ENCODE measurements at regions not wholly inside any gene's neighbourhood (a gene's known extent, or its start where the extent isn't known, plus 50 kb on each side); places are given as distances from the start of the nearest gene placed in this dataset.

DNA sequence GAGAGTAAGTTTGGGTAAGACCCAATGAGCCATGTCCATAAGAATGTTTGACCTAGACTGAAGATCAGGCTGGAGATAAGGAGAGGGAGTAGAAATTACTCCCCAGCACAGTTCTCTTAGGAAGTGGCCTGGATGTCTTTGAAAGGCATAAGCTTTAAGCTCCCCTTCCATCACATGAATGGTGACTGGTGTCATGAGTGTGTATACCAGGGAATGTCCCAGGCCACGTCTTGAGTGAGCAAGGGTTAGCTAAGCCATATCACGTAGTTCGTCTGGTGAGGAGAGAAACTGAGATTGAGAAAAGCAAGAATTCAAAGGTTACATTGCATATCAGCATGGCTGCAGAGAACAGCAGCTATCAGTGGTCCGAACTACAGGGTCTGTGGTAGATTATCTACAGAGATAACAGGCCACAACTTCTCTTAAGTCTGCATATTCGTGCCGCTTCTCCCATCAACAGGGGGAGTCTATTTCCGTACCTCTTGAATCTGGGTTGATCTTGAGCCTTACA is 60.1 kb upstream of the BMP2 start:
- TF ChIP-seq, protein P1, sequence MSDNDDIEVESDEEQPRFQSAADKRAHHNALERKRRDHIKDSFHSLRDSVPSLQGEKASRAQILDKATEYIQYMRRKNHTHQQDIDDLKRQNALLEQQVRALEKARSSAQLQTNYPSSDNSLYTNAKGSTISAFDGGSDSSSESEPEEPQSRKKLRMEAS (IDR thresholded peaks at IDR 0.05; ENCODE audit: low read depth, low read length), result no peak
- TF ChIP-seq MYC (IDR thresholded peaks at IDR 0.05; ENCODE audit: low read depth, low read length) (no peak), POLR2A (IDR thresholded peaks at IDR 0.05; ENCODE audit: extremely low read depth, insufficient read length) (no peak)
- TF ChIP-seq, protein P2, sequence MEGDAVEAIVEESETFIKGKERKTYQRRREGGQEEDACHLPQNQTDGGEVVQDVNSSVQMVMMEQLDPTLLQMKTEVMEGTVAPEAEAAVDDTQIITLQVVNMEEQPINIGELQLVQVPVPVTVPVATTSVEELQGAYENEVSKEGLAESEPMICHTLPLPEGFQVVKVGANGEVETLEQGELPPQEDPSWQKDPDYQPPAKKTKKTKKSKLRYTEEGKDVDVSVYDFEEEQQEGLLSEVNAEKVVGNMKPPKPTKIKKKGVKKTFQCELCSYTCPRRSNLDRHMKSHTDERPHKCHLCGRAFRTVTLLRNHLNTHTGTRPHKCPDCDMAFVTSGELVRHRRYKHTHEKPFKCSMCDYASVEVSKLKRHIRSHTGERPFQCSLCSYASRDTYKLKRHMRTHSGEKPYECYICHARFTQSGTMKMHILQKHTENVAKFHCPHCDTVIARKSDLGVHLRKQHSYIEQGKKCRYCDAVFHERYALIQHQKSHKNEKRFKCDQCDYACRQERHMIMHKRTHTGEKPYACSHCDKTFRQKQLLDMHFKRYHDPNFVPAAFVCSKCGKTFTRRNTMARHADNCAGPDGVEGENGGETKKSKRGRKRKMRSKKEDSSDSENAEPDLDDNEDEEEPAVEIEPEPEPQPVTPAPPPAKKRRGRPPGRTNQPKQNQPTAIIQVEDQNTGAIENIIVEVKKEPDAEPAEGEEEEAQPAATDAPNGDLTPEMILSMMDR (IDR thresholded peaks at IDR 0.05; ENCODE audit: low read depth, low read length), result no peak
- peak; percentile 90 for DNase-seq (ENCODE audit: low read depth)
- H3K4me3 ChIP-seq (ENCODE audit: low read depth, low read length), result no peak overlapping the region

DNA sequence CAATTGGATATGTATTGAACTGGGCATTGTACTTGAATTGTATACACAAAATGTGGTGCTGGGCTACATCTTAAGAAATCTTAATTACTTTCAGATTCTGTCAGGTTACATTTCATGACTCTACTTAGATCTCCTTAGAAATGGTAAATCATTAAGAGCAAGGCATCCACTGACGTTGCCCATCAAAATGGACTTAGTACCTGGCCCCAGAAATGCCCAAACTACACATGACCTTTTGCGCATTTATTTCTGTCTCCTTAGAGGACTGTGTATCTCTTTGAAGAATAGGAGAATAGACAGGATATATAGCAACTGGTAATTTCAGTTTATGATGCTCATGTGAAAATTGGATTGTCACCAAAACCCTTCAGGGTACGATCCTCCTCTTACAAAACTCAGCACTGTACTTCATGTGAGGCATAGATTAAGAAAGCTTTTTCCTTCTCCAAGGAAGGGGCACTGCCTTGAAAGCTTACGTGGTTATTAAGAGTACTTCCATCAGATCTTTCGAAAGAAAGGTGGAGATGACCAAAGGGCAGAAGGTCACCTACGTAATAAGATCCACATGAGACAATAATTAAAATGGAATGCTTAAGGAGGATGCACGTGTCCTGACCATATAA is 61.4 kb upstream of the BMP2 start:
- no peak for DNase-seq (ENCODE audit: low read depth)
- TF ChIP-seq MYC (IDR thresholded peaks at IDR 0.05; ENCODE audit: low read depth, low read length), result no peak
- no peak overlapping the region for H3K4me3 ChIP-seq (ENCODE audit: low read depth, low read length)

DNA sequence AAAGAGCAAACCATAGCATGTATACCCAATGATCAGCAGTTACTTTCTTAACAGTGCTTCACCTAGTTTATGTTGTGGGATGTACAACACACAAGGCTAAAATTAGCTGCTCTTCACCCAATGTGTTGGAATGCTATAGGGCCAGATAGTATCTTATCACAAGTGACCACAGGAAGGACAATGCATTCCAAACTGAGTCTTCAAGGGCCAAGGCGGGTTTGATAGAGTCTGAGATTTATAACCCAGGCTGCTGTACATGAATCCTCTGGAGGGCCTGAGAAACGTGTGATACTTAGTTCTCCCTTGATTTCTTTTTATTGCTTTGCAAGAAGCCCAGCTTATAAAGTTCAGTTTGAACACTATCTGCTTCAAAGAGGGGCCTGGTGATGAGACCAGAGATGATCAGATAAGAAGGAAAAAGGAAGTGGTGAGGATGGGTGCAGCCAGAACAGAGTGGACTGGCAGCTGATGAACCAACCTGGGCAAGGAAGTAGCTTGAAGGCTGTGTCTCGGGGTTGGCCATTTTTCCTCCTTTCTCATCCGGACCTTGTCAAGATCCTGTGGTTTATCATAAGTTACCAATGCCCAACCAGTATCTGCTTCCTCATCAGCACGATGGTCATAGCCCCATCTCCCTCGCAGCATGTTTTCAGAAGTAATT is 62.2 kb upstream of the BMP2 start:
- no peak overlapping the region for H3K4me3 ChIP-seq (ENCODE audit: low read depth, low read length)
- TF ChIP-seq, protein P2 (IDR thresholded peaks at IDR 0.05; ENCODE audit: low read depth, low read length), result no peak
- DNase-seq (ENCODE audit: low read depth), result peak; percentile 77

DNA sequence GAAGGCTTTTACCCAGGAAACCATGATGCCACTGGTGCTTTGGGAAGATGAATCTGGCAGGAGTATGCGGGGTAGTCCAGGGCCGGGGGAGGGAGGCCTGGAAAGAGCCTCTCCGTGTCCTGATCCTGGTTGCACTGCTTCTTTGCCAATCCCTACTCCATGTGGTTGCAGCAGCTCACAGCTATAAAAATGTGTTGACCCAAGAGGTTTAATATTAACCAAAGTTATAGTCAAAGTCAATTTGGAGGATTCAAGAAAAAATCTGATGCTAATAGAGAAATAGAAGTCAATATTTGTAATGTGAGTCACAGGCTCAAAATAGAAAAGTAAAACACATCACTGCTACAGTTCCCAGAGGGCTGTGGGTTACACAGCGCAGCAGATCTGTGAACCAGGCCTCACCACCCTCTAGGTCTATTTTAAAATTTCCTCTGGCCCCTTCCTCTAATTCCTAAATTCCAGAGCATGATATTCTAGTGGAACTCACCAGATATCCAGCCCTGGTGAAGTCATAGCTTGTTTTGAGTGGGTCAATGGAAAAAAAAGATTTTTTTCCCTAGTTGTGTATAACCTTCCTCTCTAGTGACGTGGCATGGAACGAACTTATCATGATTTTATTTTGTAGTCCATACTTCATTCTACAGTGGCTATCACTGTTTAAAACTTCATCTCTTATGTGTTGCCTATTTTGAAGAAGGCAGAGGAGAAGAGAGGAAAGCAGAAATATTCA is 63.2 kb upstream of the BMP2 start:
- TF ChIP-seq, protein P2 (IDR thresholded peaks at IDR 0.05; ENCODE audit: low read depth, low read length), result no peak
- TF ChIP-seq, protein P1 (IDR thresholded peaks at IDR 0.05; ENCODE audit: low read depth, low read length), result no peak
- TF ChIP-seq POLR2A (IDR thresholded peaks at IDR 0.05; ENCODE audit: extremely low read depth, insufficient read length), result no peak
- DNase-seq (ENCODE audit: low read depth), result no peak
- no peak overlapping the region for H3K4me3 ChIP-seq (ENCODE audit: low read depth, low read length)

DNA sequence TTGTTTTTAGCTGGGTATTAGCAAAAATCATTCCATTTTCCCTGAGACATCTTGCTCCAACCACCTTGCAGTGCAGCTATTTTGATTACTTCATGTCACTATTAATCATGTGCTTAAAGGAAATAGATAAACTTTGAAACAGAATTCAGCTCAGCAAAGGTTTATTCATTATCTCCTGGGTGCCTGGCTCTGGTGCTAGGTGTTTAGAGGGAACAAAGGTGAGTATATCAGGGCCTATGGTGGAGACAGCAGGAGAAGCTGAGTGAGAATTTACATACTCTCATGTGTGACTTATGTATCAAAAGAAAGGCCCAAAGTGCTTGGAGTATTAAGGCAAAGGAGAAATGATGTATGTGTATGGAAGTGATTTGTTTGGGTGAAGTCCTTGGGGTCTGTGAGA is 63.8 kb upstream of the BMP2 start:
- DNase-seq (ENCODE audit: low read depth), result no peak
- TF ChIP-seq MYC (IDR thresholded peaks at IDR 0.05; ENCODE audit: low read depth, low read length) (no peak), POLR2A (IDR thresholded peaks at IDR 0.05; ENCODE audit: extremely low read depth, insufficient read length) (no peak)
- TF ChIP-seq, protein P2 (IDR thresholded peaks at IDR 0.05; ENCODE audit: low read depth, low read length), result no peak
- TF ChIP-seq, protein P1 (IDR thresholded peaks at IDR 0.05; ENCODE audit: low read depth, low read length), result no peak
- H3K4me3 ChIP-seq (ENCODE audit: low read depth, low read length), result no peak overlapping the region

DNA sequence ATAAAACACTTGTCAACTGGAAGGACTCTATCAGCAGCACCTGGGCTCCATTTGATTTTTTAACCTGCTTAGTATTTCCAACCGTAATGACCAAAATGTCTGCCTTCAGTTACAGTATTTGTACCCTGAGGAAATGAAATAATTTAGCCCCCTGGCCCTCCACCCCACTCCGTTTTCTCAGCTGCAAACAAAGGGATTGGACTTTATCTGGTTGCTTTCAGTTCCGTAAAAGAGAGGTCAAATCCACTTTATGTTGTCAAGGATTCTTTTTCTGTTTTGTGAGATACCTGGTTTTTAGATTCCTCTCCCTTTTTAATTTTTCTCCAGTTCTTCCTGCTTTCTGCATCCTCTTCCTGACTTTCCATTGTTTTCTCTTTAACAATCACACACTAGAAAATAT is 64.4 kb upstream of the BMP2 start:
- TF ChIP-seq MYC (IDR thresholded peaks at IDR 0.05; ENCODE audit: low read depth, low read length), result no peak
- no peak for TF ChIP-seq POLR2A (IDR thresholded peaks at IDR 0.05; ENCODE audit: extremely low read depth, insufficient read length)
- TF ChIP-seq, protein P1 (IDR thresholded peaks at IDR 0.05; ENCODE audit: low read depth, low read length), result no peak
- TF ChIP-seq, protein P2 (IDR thresholded peaks at IDR 0.05; ENCODE audit: low read depth, low read length), result no peak
- H3K4me3 ChIP-seq (ENCODE audit: low read depth, low read length), result no peak overlapping the region
- DNase-seq (ENCODE audit: low read depth), result no peak

All from NB4 (cell line).